ENCODE measurements at regions not wholly inside any gene's neighbourhood (a gene's known extent, or its start where the extent isn't known, plus 50 kb on each side); places are given as distances from the start of the nearest gene placed in this dataset.
A peak's percentile ranks its signal among the peaks of the same experiment; 100 is the strongest.
"Not testable (repeated sequence)": the region's sequence is repeated elsewhere in the genome, so short reads cannot be mapped to it uniquely, and the experiment has no call there.

- DNase-seq: not testable (repeated sequence)
These were observed 156.1 kb downstream of the TMEM121 start for GRCh38 chr14:105682442-105682841.

DNA sequence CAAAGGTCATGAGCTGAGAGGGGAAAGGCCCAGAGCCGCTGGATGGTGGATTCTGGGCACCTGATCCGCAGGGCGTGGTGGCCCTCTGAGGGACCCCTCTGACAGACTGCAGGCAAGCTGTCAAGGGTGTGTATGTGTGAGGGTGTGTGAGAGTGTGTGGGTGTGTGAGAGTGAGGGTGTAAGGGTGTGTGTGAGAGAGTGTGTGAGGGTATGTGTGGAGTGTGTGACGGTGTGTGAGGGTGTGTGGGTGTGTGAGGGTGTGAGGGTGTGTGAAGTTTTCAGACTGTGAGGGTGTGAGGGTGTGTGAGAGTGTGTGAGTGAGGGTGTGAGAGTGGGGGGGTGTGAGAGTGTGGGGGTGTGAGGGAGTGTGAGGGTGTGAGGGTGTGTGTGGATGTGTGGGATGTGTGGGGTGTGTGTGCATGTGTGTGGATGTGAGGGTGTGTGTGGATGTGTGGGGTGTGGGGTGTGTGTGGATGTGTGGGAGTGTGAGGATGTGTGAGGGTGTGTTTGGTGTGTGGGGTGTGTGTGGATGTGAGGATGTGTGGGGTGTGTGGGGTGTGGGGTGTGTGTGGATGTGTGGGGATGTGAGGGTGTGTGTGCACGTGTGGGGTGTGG is 156.7 kb downstream of the TMEM121 start:
- no peak for DNase-seq

DNA sequence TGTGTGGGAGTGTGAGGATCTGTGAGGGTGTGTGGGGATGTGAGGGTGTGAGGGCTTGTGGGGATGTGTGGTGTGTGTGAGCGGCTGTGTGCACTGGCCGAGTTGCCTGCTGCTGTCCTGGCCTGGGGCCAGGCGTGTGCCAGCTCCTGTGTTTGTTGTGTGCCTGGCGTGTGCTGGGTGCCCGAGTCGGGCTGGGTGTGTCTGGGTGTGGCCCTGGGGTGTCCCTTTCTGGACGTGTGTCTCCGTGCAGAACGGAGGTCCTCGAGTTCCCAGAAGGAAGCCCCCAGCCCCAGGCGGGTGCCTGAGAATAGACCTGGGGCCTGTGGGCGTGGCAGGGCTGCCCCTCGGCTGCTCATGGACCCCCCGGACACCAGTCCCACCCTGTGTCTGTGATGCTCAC is 157.7 kb downstream of the TMEM121 start:
- not testable (repeated sequence) for DNase-seq

GRCh38 chr14:105684597-105684996 is 158.2 kb downstream of the TMEM121 start:
- not testable (repeated sequence) for DNase-seq

DNA sequence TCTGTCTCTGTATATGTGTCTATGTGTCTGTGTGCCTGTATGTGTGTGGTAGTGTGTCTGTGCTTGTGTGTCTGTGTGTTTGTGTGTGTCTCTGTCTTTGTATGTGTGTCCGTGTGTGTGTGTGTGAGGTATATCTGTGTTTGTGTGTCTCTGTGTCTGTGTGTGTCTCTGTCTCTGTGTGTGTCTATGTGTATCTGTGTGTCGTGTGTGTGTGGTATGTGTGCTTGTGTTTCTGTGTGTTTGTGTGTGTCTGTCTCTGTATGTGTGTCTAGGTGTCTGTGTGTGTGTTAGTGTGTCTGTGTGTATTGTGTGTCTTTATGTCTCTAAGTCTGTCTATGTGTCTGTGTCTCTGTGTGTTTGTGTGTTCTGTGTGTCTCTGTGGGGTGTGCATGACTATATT is 158.6 kb downstream of the TMEM121 start:
- no peak for DNase-seq

- not testable (repeated sequence) for DNase-seq
These were observed 159.2 kb downstream of the TMEM121 start for GRCh38 chr14:105685605-105686004.

DNA sequence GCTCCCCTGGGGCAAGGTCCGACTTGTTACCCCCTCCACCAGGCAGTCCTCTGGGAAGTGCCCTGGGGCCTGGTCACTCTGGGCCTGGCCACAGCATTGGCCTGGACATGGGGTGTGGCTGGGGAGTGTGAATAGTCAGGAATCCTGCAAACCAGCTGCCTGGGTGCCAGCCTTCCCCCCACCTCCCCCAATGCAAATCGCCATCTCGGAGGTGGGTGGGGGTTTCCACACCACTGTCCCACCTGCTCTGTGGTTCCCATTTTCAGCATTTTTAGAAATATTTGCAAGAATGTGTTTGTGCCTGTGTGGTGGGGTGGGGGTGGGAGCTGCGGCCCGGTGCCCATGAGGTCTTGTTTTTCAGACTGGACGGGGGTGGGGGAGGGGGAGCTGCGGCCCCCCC is 159.7 kb downstream of the TMEM121 start:
- DNase-seq: not testable (repeated sequence)

DNA sequence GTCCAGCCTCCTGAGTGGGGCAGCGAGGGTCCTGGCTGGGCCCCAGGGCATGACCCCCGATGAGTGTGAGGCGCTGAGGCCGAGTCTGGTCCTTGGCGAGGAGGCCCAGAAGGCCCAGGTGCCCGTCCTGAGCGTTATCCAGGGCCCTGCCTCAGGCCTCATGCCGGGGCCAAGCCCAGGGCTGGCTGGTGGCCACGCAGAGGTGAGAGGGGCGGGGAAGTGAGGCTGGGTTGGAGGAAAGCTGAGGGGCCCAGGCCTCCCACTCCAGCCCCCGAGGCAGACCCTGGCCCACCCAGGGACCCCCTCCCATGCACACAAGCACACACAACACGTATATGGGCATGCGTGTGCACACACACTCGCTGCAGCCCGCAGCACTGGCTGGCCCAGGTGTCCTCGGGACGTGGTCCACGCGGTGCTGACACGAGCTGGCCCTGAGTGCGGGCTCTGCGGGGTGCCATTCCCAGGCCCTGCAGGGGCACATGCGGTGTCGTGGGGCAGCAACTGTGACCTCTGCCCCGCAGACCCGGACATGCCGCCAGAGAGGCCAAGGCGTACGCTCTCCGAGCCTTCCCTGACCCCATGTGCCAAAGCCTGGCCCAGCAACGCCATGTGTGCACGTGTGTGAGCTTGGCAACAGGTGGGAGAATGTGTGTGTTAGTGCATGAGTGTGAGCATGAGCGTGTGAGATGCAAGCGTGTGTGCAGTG is 160.2 kb downstream of the TMEM121 start:
- not testable (repeated sequence) for DNase-seq

DNA sequence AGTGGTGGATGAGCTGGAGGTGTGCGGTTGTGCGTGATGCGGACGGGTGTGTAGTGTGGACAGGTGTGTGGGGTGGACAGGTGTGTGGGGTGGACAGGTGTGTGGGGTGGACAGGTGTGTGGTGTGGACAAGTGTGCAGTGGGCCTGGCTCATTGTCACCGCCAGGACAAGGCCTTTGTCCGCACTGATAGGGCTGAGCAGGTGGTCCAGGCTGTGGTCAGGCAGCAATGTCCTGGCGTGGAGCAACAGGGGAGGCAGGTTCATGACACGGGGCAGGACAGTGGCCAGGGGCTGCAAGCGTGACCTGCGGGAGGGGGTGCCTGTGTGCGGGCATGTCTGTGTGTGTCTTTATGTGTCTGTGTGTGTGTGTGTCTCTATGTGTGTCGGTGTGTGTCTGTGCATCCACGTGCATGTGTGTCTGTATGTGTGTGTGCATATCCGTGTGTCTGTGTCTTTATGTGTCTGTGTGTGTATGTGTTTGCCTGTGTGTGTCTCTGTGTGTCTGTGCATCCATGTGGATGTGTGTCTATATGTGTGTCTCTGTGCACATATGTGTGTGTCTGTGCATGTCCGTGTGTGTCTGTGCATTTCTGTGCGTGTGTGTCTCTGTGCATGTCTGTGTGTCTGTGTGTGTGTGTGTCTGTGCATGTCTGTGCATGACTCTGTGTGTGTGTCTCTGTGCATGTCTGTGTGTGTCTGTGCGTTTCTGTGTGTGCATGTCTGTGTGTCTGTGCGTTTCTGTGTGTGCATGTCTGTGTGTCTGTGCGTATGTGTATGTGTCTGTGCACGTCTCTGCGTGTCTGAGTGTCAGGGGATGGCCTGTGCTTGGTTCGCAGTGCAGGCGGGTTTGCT is 161.0 kb downstream of the TMEM121 start:
- not testable (repeated sequence) for DNase-seq

DNA sequence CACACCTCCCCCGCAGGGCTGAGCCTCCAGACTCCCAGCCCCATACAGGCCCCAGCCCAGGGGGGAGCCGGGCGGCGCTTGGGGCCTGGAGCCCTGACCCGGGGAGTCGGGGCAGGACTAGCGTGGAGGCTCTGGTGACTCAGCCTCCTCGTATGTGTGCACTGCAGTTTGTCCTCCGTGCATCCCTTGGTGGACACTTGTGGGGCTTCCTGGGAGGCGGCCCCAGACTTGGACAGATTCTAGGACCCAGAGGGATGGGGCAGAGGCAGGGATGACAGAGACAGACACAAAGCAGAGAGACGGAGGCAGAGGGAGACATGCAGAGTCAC is 161.6 kb downstream of the TMEM121 start:
- DNase-seq: peak in 1 of 3 experiments; percentile 25

GRCh38 chr14:105688664-105689221 is 162.4 kb downstream of the TMEM121 start:
- DNase-seq: not testable (repeated sequence)

DNA sequence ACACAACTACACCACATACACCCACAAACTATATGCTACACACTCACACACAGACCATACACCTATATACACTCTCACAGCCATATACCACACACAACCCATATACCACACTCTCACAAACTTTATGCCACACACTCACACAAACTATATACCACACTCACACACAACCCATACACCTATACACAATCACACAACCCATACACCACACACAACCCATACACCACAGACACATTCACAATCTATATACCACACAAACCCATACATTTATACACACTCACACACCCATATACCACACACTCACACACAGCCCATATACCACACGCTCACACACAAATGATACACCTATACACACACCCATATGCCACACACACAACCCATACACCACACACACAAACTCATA is 163.3 kb downstream of the TMEM121 start:
- DNase-seq: no peak

DNA sequence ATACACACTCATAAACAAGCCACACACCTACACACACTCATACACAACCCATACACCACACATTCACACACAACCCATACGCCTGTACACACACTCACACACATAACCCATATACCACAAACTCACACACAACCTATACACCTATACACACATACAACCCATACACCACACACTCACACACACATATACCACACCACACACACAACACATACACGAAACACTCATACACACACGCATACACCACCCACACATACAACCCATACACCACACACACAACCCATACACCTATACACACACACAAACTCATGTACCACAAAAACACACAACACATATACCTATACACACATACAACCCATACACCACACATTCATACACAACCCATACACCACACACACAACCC is 164.3 kb downstream of the TMEM121 start:
- DNase-seq: no peak

- not testable (repeated sequence) for DNase-seq
These were observed 165.1 kb downstream of the TMEM121 start for GRCh38 chr14:105691321-105692109.

DNA sequence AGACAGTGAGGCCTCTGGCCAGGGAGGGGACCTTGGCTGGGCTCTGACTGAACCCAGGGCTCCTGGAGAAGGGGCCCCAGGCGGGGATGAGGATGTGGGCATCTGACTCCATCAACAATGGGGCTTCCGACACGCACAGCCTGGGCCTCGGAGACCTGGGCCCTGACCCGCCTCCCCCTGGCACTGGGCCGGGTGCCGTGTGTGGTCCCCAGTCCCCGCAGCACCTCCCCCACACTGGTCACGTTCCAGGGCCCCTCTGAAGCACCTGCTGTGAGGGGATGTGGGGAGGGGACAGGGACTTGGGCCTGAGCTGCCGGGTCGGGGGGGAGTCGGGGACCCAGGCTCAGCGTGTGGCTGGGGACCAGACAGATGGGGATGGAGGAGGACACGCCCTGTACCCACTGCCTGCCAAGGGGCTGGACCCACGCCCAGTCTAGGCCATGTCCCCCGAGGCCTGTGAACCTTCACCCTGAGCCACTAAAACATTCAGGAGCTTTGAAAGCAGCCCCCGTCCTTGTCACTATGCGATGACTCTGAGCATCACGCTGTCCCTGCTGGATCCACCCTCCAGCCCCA is 165.8 kb downstream of the TMEM121 start:
- DNase-seq: not testable (repeated sequence)

DNA sequence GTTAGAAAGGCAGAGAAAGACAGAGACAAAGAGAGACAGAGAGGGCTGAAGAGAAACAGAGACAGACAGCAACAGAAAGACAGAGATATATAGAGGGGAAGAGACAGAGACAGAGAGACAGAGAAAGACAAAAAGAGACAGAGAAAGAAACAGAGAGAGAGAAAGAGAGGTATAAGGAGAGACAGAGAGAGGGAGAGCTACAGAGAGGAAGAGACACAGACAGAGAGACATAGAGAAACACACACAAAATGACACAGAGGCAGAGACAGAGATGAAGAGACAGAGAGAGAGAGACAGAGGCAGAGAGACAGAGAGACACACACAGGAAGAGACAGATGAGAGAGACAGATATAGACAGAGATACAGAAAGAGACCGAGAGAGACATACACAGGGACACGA is 168.6 kb downstream of the TMEM121 start:
- no peak for DNase-seq

DNA sequence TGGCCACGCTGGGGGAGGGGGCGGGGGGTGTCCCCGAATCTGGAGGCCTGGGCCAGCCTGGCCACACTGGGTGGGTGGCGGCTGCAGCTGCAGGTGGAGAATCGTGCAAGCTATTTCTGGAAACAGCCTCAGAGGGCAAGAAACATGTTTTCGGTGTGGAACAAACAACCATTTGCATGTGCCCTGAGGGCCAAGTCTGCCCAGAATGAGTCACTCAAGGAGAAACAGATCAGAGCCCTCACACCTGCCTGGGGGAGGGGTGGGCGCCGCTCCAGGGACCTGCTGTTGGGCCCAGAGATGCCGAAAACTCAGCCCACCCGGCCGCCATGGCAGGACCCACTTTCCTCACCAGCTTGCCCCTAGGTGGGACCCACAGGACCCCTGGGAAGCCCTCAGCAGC is 170.0 kb downstream of the TMEM121 start:
- not testable (repeated sequence) for DNase-seq

GRCh38 chr14:105697414-105697813 is 171.0 kb downstream of the TMEM121 start:
- DNase-seq: not testable (repeated sequence)

- DNase-seq: not testable (repeated sequence)
These were observed 171.6 kb downstream of the TMEM121 start for GRCh38 chr14:105697955-105698354.

DNA sequence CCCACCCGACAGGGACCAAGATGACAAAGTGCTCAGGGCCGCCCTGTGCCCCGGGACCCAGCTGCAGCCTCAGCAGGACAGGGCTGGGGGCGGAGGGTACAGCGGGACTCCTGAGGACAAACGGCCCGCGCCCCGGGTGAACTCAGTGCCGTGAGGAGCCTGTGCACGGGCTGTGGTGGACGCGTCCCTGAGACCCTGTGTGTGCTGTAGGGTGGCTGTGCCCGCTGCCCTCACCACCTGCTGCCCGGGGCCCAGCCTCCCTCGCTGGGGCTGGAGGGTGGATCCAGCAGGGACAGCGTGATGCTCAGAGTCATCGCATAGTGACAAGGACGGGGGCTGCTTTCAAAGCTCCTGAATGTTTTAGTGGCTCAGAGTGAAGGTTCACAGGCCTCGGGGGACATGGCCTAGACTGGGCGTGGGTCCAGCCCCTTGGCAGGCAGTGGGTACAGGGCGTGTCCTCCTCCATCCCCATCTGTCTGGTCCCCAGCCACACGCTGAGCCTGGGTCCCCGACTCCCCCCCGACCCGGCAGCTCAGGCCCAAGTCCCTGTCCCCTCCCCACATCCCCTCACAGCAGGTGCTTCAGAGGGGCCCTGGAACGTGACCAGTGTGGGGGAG is 172.7 kb downstream of the TMEM121 start:
- not testable (repeated sequence) for DNase-seq

- DNase-seq: not testable (repeated sequence)
These were observed 173.3 kb downstream of the TMEM121 start for GRCh38 chr14:105699706-105700105.

DNA sequence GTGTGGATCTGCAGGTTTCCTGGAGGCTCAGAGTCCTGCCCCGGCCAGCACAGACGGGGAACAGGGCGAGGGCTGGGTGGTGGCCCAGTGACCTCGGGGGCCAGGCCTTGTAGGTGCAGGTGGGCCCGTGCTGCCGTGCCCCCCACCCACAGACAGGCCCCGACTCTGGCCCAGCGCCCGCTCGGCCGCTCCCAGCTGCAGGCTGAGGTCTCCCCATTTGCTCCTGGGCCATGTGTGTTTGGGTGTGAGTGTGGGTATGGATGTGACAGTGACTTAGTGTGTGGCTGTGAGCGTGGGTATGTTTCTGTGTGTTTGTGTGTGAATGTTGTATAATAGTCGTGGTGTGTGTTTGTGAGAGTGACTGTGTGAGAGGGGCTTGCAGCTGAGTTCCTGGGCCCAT is 173.8 kb downstream of the TMEM121 start:
- not testable (repeated sequence) for DNase-seq
